Posterior vena cava (tissue), 2 donors: ENCODE measurements at regions not wholly inside any gene's neighbourhood (a gene's known extent, or its start where the extent isn't known, plus 50 kb on each side); places are given as distances from the start of the nearest gene placed in this dataset.

ENCODE experiments used
- DNase-seq: peaks from one replicate; pipeline ENCODE4 v3.0.0-alpha.2; 2020; ENCODE audit warnings: low spot score
- intact Hi-C, 2 donors: fragments of 100-400 bp; cut with DNase I; formaldehyde crosslinking; loops; one replicate each; pipeline versions ENCODE4 v1.14.1 to v1.14.2; 2022 to 2023
- donor health status: DM: yes; HTN: yes; CAD: no.
- donor health status: DM: yes; HTN: yes; CAD: no.

DNA sequence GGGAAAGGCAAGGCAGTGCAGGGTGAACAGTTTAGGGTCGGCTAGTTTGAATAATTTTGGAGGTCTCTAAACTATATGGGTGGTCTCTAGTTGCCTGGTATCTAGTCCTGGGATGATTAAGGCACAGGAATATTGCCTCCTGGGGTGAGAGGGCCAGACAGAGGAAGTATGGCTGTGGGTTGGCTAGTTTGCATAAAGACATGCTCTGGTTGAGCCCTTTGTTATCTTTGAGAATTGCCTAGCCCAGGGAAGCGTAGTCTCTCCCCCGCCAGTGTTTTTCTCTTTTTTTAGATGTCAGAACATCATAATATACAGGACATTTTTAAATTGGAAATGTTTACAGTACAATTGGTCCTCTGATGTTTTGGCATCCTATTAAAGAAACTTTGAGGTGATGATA is 163.5 kb downstream of the PWWP3B start:
- DNase-seq, result no peak
- intact Hi-C loops, result no loop called here

DNA sequence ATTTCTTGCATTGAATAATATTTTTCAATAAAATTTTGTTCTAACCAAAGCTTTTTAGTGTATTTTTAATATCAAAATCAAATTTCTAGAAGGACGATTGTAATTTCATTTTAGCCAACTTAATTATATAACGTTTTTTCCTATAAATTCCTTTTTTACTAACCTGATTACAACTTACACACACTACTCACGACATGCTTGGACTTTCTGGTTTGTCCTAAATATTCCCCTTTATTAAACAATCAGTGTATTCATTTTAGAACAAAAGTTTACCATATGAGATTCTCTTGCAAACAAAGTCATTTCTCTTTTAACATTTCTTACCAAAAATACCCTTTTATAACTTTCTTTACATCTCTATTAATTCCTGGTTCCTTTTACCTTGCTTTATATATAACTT is 173.7 kb downstream of the PWWP3B start:
- no peak for DNase-seq
- intact Hi-C loops, result no loop called here

DNA sequence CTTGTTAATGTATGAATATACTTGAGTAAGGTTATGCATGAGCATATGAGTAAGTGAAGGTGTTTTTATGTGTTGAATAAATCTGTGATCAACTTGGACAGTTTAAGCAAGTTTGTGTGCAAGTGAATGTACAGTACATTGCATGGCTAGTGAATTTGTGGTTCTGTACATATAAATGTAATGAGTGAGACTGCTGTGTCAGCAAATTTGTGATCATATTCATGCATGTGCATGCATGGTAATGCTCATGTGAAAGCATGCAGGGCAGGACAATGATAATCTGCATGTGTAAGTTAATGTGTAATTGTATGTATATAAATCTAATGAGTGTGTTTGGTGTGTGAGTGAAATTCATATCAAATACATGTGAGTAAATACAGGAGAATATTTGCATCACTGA is 188.5 kb downstream of the PWWP3B start:
- intact Hi-C loops, result no loop called here

DNA sequence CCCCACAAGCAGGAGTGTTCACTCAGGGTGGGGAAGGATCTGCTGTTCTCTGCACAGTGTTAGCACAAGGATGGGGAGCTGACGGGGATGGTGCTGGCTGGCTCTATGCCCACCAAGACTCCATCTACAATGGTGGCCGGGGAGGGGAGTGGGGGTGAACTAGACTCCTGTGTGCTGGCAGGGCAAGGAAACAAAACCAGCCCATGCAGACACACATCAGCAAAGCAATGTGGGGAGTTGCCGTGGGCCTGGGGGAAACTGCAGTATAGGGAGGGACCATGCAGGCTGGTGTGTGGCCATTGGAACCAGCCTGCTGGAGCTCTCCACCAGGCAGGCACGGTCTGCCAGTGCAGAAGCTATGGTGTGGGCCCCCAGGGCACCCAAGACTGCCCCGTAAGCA is 195.1 kb downstream of the PWWP3B start:
- DNase-seq, result no peak
- intact Hi-C loops, result no loop called here

More for the DNA sequence above, 188.5 kb downstream of the PWWP3B start:
- DNase-seq, result no peak

DNA sequence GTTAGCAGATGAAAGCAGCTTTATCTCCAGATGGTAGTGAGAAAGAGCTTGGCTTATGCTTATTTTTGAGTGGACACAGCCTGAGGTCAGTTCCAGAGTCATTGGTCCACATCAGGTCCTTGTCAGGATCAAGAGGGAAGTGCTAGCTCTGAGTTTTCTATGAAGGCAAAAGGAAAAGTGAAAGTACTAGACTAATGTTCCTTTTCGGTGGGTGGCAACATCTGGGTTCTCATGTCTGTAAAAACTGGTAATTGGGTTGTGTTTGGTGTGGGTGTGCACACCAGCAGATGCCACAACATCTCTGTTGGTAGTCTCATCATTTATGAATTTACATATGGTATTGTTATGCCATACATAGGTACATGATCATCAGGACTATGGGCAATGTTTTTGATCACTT is 210.5 kb downstream of the PWWP3B start:
- intact Hi-C loops, result no loop called here
- DNase-seq, result no peak

DNA sequence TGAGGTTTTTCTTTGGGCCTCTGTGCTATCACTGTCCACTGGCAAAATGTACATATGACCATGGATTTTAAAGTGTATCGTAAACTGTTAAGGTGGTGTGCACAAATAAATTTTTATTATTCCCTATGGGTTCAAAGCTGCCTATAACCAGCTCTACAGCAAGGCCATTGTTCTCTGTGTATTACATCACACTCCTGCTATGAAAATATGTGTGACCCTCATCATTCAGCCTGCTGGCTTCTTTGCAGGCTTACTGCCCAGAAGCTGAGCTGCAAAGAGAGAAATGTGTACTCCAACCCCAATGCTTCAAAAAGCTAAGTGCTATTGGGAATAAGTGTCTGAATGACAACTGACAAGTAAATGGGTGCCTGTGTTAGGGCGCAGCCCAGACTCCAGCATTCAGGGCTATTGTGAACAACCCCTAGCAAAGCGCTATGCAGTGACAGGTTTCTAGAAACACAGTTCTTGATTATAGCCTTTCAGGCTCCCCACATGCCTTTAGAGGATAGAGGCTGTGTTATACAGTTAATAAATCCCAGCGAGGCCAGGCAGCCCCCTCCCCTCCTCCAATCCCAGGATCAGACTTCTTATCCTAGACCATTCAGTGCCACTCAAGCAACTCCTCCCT is 220.4 kb upstream of the RADX start:
- intact Hi-C loops, result no loop called here
- DNase-seq, result no peak

DNA sequence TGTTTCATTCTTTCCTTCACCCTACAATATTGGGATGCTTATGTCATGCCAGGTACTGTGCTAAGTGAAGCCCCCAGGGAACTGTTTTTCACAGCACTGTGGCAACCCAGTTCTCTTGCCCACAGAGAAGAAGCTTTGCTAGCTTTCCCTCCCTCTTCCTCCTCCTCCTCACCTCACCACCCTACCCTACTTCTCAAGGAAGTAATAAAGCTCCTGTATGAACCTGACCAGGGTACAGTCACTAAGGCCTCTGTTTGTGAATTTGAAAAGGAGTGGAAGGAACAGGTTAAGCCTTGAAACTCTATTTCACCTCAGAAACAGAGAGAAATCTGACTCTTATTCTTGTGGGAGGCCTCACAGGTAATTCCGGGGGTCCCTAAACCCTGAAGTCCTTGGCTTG is 219.4 kb upstream of the RADX start:
- no peak for DNase-seq
- intact Hi-C loops, result no loop called here

DNA sequence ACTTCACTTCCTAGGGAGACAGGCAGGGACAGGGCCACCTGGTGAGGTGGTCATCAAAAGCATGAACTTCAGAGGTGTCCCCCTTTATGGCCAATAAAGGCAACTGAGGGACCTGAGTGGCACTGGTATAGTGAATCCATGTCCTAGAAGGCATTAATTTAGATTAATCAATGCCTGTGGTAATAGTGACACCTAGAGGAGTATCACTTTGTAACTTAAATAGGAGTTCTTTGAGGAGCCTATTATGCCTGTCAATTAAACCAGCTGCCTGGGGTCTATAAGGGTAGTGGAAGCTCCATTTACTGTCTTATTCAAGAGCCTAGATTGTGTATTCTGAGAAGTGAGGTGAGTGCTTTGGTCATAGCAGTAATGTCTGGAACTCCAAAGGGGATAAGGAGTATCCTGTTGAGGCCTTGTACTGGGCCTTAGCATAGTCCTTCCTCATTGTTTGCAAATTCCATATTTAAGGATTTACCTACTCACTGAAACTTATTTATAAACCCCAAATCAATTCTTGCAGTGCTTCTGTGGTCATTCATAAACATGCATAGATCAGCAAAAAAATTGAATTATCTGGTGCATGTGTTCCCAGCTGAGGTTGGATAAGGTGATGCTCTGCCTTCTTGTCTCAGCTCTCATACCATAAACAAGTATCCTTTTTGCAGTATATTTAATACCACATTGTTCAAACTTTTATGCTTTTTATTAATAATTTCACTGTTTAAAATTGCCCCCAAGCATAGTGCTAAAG is 213.8 kb upstream of the RADX start:
- no peak for DNase-seq
- intact Hi-C loops, result no loop called here

DNA sequence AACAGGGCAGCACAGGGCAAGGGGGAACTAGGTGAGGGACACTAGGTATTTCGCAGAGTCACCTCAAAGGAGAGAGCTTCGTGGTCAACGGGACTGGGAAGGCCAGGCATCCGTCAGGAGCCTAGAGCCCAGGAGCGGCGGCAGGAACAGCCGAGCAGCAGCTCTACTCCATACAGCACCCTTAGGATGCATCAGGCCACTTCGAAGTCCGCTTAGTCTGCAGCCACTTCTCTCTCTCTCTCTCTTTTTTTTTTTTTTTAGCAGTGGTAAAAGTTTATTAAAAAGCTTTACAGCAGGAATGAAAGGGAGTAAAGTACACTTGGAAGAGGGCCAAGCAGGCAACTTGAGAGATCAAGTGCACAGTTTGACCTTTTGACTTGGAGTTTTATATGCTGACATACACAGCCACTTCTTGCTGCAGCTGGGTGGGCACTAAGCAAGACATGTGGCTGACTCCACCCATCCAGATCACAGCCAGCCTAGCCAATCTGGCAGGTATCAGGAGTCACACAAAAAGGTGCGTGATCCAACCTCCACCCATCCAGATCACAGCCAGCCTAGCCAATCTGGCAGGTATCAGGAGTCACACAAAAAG is 209.7 kb upstream of the RADX start:
- intact Hi-C loops, result no loop called here
- no peak for DNase-seq

DNA sequence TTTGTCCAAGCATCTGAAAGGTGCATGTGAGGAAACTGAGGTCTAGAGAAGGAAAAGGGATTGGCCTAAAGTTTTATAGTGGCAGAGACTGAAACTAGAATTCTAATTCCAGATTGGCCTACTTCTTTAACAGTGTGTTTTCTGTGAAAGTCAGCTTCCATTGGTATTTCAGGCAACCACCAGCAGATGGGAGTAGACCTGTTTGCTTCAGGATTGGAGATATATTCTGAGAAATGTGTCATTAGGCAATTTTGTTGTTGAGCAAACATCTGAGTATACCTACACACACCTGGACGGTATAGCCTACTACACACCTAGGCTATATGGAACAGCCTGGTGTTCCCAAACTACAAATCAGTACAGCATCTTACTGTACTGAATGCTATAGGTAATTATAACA is 207.3 kb upstream of the RADX start:
- DNase-seq, result no peak
- intact Hi-C loops, result no loop called here

DNA sequence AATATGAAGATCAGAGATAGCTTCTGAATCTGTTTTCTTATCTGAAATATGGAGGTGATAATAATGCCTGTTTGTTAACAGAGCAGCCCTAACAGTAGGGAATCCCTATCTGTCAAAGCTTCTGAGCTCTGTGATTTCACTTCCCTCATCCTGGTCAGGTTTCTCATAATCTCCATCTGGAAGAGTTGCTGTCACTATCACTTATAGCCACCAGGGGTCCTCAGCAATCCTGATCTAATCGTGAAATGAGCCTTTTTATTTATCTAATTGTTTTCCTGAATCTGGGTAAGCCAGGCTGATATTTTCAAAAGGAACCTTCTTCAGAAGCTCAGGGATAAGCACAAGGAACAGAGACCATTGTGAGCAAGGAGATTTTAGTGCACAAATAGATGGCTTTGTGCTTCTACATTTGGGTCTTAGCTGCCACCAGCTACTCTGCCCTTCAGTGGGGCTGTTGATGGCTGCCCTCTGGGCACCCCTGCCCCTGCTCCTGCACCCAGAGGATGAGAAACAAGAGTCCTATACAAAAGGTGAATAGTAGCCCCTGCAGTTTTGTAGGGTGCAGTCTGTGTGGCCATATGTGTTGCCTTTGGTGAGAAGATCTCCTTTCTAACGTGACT is 196.4 kb upstream of the RADX start:
- DNase-seq, result no peak
- intact Hi-C loops, result no loop called here

DNA sequence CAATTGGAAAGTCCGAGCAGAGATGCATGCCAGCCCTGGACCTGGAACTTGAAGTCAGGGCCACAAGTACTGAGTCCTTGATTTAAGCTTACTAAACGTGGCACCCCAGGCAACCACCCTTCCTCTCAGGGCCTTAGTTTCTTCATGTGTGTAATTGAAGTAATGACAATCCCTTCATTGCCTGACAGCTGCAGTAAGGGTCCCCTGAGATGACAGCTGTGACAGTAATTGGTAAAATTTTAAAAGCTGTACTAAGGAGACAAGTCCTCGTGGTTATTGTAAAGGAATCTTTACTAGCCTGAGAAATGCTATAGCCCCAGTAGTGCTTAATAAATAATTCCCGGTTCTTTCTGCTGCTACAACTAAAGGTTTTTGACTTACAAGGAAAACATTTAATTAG is 175.1 kb upstream of the RADX start:
- DNase-seq, result no peak
- intact Hi-C loops, result no loop called here

DNA sequence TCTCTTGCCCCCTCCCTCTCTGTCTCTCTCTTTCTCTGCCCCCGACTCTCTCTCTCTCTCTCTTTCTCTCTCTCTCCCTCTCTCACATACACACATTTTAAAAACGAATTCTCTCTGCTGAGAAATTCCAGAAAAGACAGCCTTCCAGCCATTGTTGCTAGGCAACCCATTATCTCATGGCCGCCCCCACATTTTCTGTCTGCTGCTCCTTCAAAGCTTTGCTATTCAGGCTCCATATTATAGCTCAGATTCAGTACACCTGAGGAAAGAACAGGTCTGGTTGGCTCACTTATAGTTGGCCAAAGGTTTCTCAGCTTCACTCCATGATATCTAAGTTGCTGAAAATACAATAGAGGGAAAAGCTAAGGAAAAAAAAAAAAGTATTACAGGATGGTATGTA is 174.4 kb upstream of the RADX start:
- no peak for DNase-seq

DNA sequence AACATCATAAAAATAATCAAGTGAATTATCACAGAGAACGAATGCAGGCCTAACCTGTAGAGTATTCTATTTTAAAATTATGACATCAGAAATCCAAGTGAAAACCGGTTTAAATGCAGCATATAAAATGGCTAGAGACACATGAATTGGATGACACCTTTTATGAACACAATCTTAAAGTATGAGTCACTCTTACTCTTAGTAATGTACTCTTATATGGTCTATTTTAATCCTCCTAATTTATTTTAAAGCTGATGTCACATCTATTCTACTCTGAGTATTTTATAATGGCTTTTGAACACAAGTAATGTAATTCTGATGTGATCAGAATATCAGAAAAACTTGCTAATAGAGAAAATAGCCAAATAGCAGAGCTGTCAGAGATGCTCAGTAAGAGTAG is 161.4 kb upstream of the RADX start:
- DNase-seq, result no peak
- intact Hi-C loops, result no loop called here

More for the DNA sequence above, 174.4 kb upstream of the RADX start:
- intact Hi-C loops, result no loop called here

DNA sequence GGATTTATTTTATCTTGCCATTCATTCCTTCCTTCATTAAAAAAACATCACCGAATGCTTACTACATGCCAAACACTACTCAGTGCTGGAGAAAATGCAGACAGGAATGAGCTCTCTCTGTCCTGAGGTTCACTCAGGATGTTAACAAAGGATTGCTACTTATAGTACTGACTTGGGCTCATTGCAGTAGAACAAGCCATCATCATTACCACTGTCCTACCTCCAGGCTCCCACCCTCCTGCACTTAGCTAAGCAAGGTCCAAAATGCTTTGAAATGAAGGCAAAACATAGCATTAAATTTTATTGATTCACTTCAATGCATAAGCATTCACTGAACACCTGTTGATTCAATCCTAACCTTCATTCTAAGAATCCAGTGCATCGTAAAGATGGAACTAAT is 159.8 kb upstream of the RADX start:
- DNase-seq, result no peak
- intact Hi-C loops, result no loop called here

DNA sequence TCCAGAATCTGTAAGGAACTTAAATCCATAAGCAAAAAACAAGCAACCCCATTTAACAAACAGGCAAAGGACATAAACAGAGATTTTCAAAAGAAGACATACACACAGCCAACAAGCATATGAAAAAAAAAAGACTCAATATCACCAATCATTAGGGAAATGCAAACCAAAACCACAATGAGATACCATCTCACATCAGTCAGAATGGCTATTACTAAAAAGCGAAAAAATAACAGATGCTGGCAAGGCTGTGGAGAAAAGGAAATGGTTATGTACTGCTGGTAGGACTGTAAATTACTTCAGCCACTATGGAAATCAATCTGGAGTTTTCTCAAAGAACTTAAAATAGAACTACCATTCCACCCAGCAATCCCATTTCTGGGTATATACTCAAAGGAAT is 156.8 kb upstream of the RADX start:
- intact Hi-C loops, result no loop called here
- DNase-seq, result no peak

DNA sequence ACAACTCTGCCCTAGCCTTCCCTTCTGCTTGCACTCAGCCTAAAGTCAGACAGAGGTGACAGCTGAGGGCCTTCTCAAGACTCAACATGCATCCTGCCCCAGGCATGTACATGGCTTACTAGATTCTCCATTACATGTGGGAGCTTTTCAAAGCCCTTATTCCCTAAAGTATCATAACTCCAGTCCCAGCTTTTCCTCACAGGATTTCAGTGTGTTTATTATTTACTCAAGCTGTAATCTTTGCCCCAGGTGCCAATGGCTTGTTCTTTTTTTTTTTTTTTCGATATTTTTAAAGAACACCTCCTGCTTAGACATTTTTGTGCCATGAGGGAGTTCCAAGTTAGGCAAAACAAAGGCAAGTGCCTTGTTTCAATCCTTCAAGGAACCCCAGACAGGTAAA is 154.0 kb upstream of the RADX start:
- intact Hi-C loops, result no loop called here
- no peak for DNase-seq

DNA sequence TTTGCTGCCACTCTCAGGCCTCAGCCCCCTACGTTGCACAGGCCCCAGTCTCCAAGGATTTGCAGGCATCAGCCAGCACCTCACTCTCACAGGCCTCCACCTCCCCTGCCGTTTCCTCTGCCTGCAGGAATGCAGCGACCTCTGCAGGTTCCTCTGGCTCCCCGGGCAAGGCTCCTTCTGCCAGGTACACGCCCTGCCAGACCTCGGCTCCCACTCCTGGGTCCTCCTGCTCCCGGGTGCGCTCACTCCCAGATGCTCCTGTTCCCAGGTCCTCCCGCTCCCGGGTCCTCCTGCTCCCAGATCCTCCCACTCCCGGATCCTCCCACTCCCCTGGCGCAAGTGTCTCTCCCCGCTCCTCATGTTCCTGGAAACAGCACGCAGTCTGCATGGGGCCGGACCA is 144.4 kb upstream of the RADX start:
- DNase-seq, result peak; percentile 72
- intact Hi-C loops, result no loop called here

DNA sequence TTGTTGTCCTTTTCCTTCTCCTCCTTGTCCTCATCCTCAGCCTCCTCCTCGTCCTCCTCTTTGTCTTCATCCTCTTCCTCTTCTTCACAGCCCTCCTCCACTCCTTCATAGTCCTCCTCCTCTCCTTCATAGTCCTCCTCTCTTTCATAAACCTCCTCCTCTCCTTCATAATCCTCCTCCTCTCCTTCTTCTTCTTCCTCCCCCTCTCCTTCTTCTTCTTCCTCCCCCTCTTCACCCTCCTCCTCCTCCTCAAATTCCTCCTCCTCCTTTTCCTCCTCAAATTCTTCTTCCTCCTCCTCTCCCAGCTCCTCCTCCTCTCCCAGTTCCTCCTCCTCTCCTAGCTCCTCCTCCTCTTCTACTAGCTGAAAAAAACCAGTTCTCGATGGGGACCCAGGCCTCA is 143.8 kb upstream of the RADX start:
- no peak for DNase-seq

DNA sequence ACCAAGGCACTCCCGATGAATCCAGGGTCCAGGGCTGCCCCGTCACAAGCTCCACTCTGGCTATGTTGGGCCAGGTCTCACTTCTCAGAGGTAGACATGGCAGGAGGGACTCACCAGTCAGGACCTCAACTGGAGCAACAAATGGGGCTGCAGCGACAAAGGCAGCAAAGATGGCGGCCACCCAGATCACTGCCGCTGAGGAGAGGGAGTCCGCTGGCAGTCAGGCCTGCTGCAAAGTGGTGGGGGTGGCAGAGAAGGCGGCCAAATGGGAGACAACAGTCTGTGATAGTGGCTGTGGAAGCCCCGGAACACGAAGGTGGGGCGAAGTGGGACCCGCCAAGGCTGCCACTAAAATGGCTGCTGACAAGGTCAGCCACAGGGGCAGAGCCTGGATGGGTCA is 143.3 kb upstream of the RADX start:
- intact Hi-C loops, result no loop called here
- DNase-seq, result no peak

More for the DNA sequence above, 143.8 kb upstream of the RADX start:
- intact Hi-C loops, result no loop called here

DNA sequence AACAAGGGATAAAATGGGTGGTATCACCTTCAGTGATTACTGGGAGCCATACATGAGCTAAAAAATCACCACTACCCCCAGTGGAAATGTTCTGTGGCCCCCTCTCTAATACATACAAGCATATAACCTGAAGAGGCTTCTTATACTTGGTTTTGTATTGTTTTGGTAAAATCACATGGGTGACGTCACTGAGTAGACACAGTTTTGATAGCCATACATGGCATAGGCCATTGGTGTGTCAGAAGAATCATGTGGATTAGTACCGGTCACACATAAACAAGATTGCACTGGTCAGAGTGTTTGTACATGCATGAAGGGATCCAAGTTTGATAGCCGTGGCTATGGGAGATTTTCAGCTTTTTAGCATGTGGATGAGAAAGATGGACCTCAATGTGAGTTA is 131.9 kb upstream of the RADX start:
- intact Hi-C loops, result no loop called here
- no peak for DNase-seq
